CD14-positive monocyte (primary cell): ENCODE measurements at regions not wholly inside any gene's neighbourhood (a gene's known extent, or its start where the extent isn't known, plus 50 kb on each side); places are given as distances from the start of the nearest gene placed in this dataset.
A peak's percentile ranks its signal among the peaks of the same experiment; 100 is the strongest.

Experiments used
- DNase-seq, 3 donors: peaks; one replicate each; pipeline ENCODE4 v3.0.0-alpha.2; 2011 to 2022
- H2AFZ ChIP-seq: 2 replicates; pipeline ENCODE4 v1.6.0; 2012; ENCODE audit warnings: mild to moderate bottlenecking, low read depth, low read length, inconsistent platforms; ENCODE audit not compliant: insufficient read depth, poor library complexity, severe bottlenecking
- H3K27ac ChIP-seq, 2 donors: 1 replicate in 1 of 2; 2 replicates in 1 of 2; pipeline ENCODE4 v1.5.1; 2012 to 2013; ENCODE audit warnings: low read length in 2 of 2, control low read depth in 1 of 2, inconsistent platforms in 1 of 2, low read depth in 1 of 2, mild to moderate bottlenecking in 1 of 2
- H3K27me3 ChIP-seq, 2 donors: one replicate each; pipeline versions ENCODE4 v1.6.0 to v1.6.1; 2011 to 2013; ENCODE audit warnings: low read length in 2 of 2; ENCODE audit not compliant: control insufficient read depth in 2 of 2, insufficient read depth in 2 of 2
- H3K36me3 ChIP-seq, 2 donors: replicated peaks in 1 of 2; 1 replicate in 1 of 2; 2 replicates in 1 of 2; pipeline versions ENCODE4 v1.5.1 to v1.6.1; 2012 to 2013; ENCODE audit warnings: low read length in 2 of 2, control low read depth in 1 of 2, inconsistent platforms in 1 of 2, mild to moderate bottlenecking in 1 of 2; ENCODE audit not compliant: insufficient read depth in 2 of 2, control insufficient read depth in 1 of 2
- H3K4me1 ChIP-seq, 2 donors: 1 replicate in 1 of 2; 2 replicates in 1 of 2; pipeline versions ENCODE4 v1.5.1 to v1.6.1; 2012 to 2013; ENCODE audit warnings: low read length in 2 of 2, control low read depth in 1 of 2, inconsistent platforms in 1 of 2, mild to moderate bottlenecking in 1 of 2, moderate library complexity in 1 of 2; ENCODE audit not compliant: insufficient read depth in 2 of 2, control insufficient read depth in 1 of 2
- H3K4me2 ChIP-seq: replicated peaks from 2 replicates; pipeline ENCODE3; 2012; ENCODE audit warnings: low read length, moderate library complexity, mild to moderate bottlenecking; ENCODE audit not compliant: poor library complexity, severe bottlenecking; ENCODE audit errors: extremely low read depth
- H3K4me3 ChIP-seq, 3 experiments: fragments of 200-600 bp in 1 of 3; sonication (generic) in 1 of 3; replicated peaks in 1 of 3; 1 replicate in 2 of 3; 2 replicates in 1 of 3; pipeline ENCODE4 v1.5.1; 2011 to 2013; ENCODE audit warnings: low read length in 3 of 3, mild to moderate bottlenecking in 3 of 3, control low read depth in 2 of 3, low read depth in 2 of 3, inconsistent platforms in 1 of 3, moderate library complexity in 1 of 3
- H3K79me2 ChIP-seq: 2 replicates; pipeline ENCODE4 v1.6.0; 2012; ENCODE audit warnings: mild to moderate bottlenecking, control low read depth, inconsistent platforms, low read length, moderate library complexity; ENCODE audit not compliant: insufficient read depth
- H3K9ac ChIP-seq: 2 replicates; pipeline ENCODE4 v1.6.0; 2017; ENCODE audit warnings: low read length, mild to moderate bottlenecking; ENCODE audit not compliant: insufficient read depth, poor library complexity, severe bottlenecking
- H3K9me3 ChIP-seq, 2 donors: replicated peaks in 1 of 2; 1 replicate in 1 of 2; 2 replicates in 1 of 2; pipeline versions ENCODE4 v1.5.1 to v1.6.1; 2012 to 2013; ENCODE audit warnings: low read length in 2 of 2, control low read depth in 1 of 2; ENCODE audit not compliant: control insufficient read depth in 1 of 2, insufficient read depth in 1 of 2
- H4K20me1 ChIP-seq: 2 replicates; pipeline ENCODE4 v1.6.0; 2012; ENCODE audit warnings: mild to moderate bottlenecking, low read length, control low read depth, moderate library complexity; ENCODE audit not compliant: insufficient read depth
- H3K27ac Mint-ChIP-seq, 7 donors: one replicate each; pipeline ENCODE4 v1.8.0; 2020; ENCODE audit warnings: mild to moderate bottlenecking in 7 of 7, mixed read lengths in 7 of 7, moderate library complexity in 6 of 7, inconsistent platforms in 2 of 7
- H3K27me3 Mint-ChIP-seq, 3 donors: one replicate each; pipeline ENCODE4 v1.8.0; 2021 to 2022; ENCODE audit warnings: low read depth in 3 of 3, mild to moderate bottlenecking in 3 of 3, mixed read lengths in 3 of 3, moderate library complexity in 3 of 3, inconsistent platforms in 1 of 3
- H3K36me3 Mint-ChIP-seq, 2 donors: one replicate each; pipeline ENCODE4 v1.8.0; 2020; ENCODE audit warnings: mixed read lengths in 2 of 2, inconsistent platforms in 1 of 2, mild to moderate bottlenecking in 1 of 2
- H3K4me1 Mint-ChIP-seq: one replicate; pipeline ENCODE4 v1.8.0; 2020; ENCODE audit warnings: mild to moderate bottlenecking, mixed read lengths
- H3K4me3 Mint-ChIP-seq, 2 donors: one replicate each; pipeline ENCODE4 v1.8.0; 2020; ENCODE audit warnings: mild to moderate bottlenecking in 2 of 2, mixed read lengths in 2 of 2, moderate library complexity in 1 of 2
- H3K9me3 Mint-ChIP-seq, 7 donors: one replicate each; pipeline ENCODE4 v1.8.0; 2020 to 2022; ENCODE audit warnings: mixed read lengths in 7 of 7, mild to moderate bottlenecking in 6 of 7, moderate library complexity in 6 of 7, inconsistent platforms in 2 of 7
- WGBS: methylation state at CpG from one replicate; pipeline ENCODE4 v1.1.5; 2013; ENCODE audit warnings: missing lambda C conversion rate; ENCODE audit not compliant: insufficient coverage; 5-methylcytosine and 5-hydroxymethylcytosine counted together
- intact Hi-C, 2 donors: fragments of 100-400 bp; cut with micrococcal nuclease; formaldehyde crosslinking; loops; one replicate each; pipeline versions ENCODE4 v1.15.0 to v1.15.1; 2023
- TF ChIP-seq, protein P1 (sequence below): fragments of 200-600 bp; IDR thresholded peaks from one replicate; pipeline ENCODE4 v1.8.0; 2022; ENCODE audit warnings: antibody characterized with exemption, mild to moderate bottlenecking

DNA sequence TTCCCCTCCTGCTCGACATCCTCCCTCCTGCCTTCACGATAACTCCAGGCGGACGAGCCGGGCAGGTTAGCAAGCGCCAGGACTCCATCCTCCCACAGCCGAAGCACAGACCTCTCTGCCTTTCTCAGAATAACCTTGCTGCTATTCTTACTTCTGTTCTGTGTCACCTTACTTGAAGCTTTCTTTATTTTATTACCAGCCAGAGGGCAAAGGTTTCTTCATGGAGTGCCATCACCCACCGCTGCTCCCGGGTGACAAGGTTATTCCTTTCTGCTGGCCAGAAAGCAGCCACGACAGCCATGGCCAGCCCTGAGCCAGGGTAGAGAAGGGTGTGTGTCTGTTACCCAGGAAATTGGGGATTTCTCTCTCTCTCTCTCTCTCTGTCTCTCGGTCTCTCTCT, 227.1 kb downstream of the ANAPC1 start:
- Histone ChIP-seq H3K27ac (no peak overlapping the region), H3K79me2 (no peaks in the 10 kb centered on the region), H3K4me2 (no peak overlapping the region), H2AFZ (no peak overlapping the region), H3K36me3 (no peaks in the 10 kb centered on the region), H3K4me3 (no peak overlapping the region), H3K9me3 (no peaks in the 10 kb centered on the region), H4K20me1 (no peaks in the 10 kb centered on the region), H3K27me3 (no peaks in the 10 kb centered on the region), H3K9ac (no peak overlapping the region), H3K4me1 (peaks cover 29 to 37% of the 10 kb centered on the region in 2 donors)
- Mint-ChIP-seq H3K9me3 (peaks cover 0 to 3% (median 0%) of the 10 kb centered on the region in 7 donors), H3K4me1 (peaks cover 40% of the 10 kb centered on the region), H3K27ac (peak overlapping the region in 1 of 7 donors; percentile 71), H3K27me3 (peaks cover 0 to 2% (median 2%) of the 10 kb centered on the region in 3 donors), H3K4me3 (no peak overlapping the region), H3K36me3 (peaks cover 4 to 8% of the 10 kb centered on the region in 2 donors)
- DNase-seq: no peak
- WGBS: 58% methylated on average over 7 of the region's 11 CpGs
- intact Hi-C loops: no loop called here
- TF ChIP-seq, protein P1, sequence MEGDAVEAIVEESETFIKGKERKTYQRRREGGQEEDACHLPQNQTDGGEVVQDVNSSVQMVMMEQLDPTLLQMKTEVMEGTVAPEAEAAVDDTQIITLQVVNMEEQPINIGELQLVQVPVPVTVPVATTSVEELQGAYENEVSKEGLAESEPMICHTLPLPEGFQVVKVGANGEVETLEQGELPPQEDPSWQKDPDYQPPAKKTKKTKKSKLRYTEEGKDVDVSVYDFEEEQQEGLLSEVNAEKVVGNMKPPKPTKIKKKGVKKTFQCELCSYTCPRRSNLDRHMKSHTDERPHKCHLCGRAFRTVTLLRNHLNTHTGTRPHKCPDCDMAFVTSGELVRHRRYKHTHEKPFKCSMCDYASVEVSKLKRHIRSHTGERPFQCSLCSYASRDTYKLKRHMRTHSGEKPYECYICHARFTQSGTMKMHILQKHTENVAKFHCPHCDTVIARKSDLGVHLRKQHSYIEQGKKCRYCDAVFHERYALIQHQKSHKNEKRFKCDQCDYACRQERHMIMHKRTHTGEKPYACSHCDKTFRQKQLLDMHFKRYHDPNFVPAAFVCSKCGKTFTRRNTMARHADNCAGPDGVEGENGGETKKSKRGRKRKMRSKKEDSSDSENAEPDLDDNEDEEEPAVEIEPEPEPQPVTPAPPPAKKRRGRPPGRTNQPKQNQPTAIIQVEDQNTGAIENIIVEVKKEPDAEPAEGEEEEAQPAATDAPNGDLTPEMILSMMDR: no peak

DNA sequence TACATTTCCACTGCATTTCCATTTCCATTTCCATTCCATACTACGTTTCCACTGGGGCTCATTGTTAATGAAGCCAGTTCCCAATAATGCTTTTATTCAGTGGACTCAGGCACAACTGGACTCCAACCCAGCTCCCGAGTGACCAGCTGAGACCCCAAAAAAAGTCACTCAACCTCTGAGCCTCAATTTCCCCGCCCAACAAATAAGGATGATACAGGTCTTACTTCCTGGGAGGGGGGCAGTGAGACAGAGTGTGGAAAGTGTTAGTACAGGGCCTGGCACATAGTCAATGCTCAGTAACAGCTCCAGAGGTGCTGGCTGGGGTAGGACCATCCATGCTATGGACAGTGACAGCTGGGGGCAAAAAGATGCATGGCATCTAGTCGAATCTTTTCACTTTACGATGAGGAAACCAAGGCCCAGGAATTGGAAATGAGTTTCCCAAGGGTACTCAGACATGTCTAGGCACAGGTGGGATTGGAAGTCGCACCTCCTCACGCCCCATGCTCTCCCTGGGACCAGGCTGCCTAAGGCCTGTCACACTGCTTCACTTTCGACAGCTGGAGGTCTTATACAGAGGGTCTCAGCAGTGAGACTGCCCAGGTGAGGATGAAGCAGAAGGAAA, 226.5 kb downstream of the ANAPC1 start:
- Mint-ChIP-seq H3K36me3 (peaks cover 4 to 8% of the 10 kb centered on the region in 2 donors), H3K27ac (peak overlapping the region in 2 of 7 donors; percentile 20 to 42), H3K4me1 (peaks cover 46% of the 10 kb centered on the region), H3K4me3 (no peak overlapping the region), H3K9me3 (peaks cover 0 to 3% (median 0%) of the 10 kb centered on the region in 7 donors), H3K27me3 (peaks cover 0 to 2% (median 2%) of the 10 kb centered on the region in 3 donors)
- Histone ChIP-seq H3K79me2 (no peaks in the 10 kb centered on the region), H3K27me3 (no peaks in the 10 kb centered on the region), H3K4me2 (no peak overlapping the region), H3K4me1 (peaks cover 35 to 42% of the 10 kb centered on the region in 2 donors), H3K36me3 (no peaks in the 10 kb centered on the region), H3K4me3 (no peak overlapping the region), H3K9me3 (no peaks in the 10 kb centered on the region), H2AFZ (no peak overlapping the region), H3K9ac (no peak overlapping the region), H3K27ac (no peak overlapping the region), H4K20me1 (no peaks in the 10 kb centered on the region)
- 99% methylated on average over 7 of the region's 8 CpGs for WGBS
- no peak for DNase-seq
- TF ChIP-seq, protein P1: no peak
- intact Hi-C loops: no loop called here
